ENCODE measurements at regions not wholly inside any gene's neighbourhood (a gene's known extent, or its start where the extent isn't known, plus 50 kb on each side); places are given as distances from the start of the nearest gene placed in this dataset.

- no peak for TF ChIP-seq CTCF (IDR thresholded peaks at IDR 0.05)
- no peak for TF ChIP-seq EP300 (IDR thresholded peaks at IDR 0.05)
- no peak for TF ChIP-seq POLR2AphosphoS5 (IDR thresholded peaks at IDR 0.05)
Observed at GRCh38 chr5:23703940-23704855, 196.8 kb downstream of the PRDM9 start.
